Hepatocyte (in vitro differentiated cells): ENCODE measurements at regions not wholly inside any gene's neighbourhood (a gene's known extent, or its start where the extent isn't known, plus 50 kb on each side); places are given as distances from the start of the nearest gene placed in this dataset.

Experiments
- EZH2 ChIP-seq: fragments of 200-600 bp; sonication (generic); IDR thresholded peaks from 2 replicates; pipeline ENCODE4 v1.6.1; 2016; ENCODE audit warnings: antibody characterized with exemption, mild to moderate bottlenecking, borderline replicate concordance
- TF ChIP-seq, protein P1 (sequence below): fragments of 200-600 bp; sonication (generic); IDR thresholded peaks from 2 replicates; pipeline ENCODE4 v1.5.1; 2016; ENCODE audit warnings: antibody characterized with exemption, mild to moderate bottlenecking; ENCODE audit not compliant: poor library complexity

DNA sequence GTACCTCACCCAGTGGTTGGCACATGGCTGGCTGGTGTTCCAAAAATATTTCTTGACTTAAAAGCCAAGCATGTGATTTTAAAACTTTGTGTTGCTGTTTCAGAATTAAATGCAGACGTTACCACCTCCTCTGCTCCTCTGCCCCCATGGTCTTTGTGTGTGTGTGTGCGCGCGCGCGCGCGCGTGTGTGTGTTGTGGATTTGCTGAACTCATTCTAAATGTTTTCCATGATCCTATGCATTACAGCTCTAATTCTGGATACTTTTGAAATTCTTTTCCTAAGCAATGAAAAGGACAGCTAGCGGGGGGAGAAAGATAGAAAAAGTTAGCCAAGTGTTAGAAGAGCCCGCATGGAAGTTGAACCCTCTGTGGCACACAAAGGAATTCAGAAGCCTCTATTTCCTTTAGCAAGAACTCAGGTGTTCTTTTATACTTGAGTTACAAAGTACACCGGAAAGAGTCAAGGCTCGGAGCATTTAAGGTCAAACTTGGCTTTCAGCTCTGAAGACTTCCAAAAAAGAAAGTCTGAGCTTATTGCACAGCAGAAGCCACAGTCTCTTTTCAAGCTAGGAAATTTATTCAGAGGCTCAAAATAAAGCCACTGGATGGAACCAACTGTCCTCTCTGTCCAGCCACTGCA is 350.5 kb upstream of the TBL1XR1 start:
- no peak for TF ChIP-seq EZH2
- TF ChIP-seq, protein P1, sequence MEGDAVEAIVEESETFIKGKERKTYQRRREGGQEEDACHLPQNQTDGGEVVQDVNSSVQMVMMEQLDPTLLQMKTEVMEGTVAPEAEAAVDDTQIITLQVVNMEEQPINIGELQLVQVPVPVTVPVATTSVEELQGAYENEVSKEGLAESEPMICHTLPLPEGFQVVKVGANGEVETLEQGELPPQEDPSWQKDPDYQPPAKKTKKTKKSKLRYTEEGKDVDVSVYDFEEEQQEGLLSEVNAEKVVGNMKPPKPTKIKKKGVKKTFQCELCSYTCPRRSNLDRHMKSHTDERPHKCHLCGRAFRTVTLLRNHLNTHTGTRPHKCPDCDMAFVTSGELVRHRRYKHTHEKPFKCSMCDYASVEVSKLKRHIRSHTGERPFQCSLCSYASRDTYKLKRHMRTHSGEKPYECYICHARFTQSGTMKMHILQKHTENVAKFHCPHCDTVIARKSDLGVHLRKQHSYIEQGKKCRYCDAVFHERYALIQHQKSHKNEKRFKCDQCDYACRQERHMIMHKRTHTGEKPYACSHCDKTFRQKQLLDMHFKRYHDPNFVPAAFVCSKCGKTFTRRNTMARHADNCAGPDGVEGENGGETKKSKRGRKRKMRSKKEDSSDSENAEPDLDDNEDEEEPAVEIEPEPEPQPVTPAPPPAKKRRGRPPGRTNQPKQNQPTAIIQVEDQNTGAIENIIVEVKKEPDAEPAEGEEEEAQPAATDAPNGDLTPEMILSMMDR, result no peak
